Gastrocnemius medialis (tissue), 4 donors: ENCODE measurements at regions not wholly inside any gene's neighbourhood (a gene's known extent, or its start where the extent isn't known, plus 50 kb on each side); places are given as distances from the start of the nearest gene placed in this dataset.

ENCODE experiments used
- ATAC-seq, 2 donors: fragments of 150-250 bp; one replicate each; pipeline ENCODE4 v1.9.1; 2016
- DNase-seq, 2 donors: peaks; one replicate each; pipeline ENCODE4 v3.0.0-alpha.2; 2019
- H3K27ac ChIP-seq, 4 donors: fragments of 200-600 bp; sonication (generic); 1 replicate in 1 of 4; 2 replicates in 3 of 4; pipeline ENCODE4 v1.5.1; 2016 to 2018; ENCODE audit warnings: mild to moderate bottlenecking in 2 of 4, moderate library complexity in 1 of 4
- H3K27me3 ChIP-seq, 3 donors: fragments of 200-600 bp; sonication (generic) in 2 of 3; 1 replicate in 1 of 3; 2 replicates in 2 of 3; pipeline versions ENCODE4 v1.5.1 to v1.6.0; 2016 to 2019; ENCODE audit warnings: mild to moderate bottlenecking in 1 of 3, moderate library complexity in 1 of 3
- H3K36me3 ChIP-seq, 2 donors: fragments of 200-600 bp; sonication (generic) in 1 of 2; one replicate each; pipeline ENCODE4 v1.5.1; 2017 to 2018
- H3K4me1 ChIP-seq, 2 donors: fragments of 200-600 bp; sonication (generic) in 1 of 2; one replicate each; pipeline ENCODE4 v1.5.1; 2016 to 2017; ENCODE audit warnings: mild to moderate bottlenecking in 2 of 2
- H3K4me3 ChIP-seq, 4 donors: fragments of 200-600 bp; sonication (generic) in 3 of 4; 1 replicate in 1 of 4; 2 replicates in 3 of 4; pipeline ENCODE4 v1.5.1; 2016 to 2019; ENCODE audit warnings: mild to moderate bottlenecking in 2 of 4
- H3K9me3 ChIP-seq, 3 donors: fragments of 200-600 bp; sonication (generic) in 2 of 3; 1 replicate in 1 of 3; 2 replicates in 2 of 3; pipeline ENCODE4 v1.5.1; 2016 to 2019
- POLR2A ChIP-seq, 2 donors: fragments of 450-650 bp; IDR thresholded peaks; one replicate each; pipeline ENCODE4 v1.6.1; 2017; ENCODE audit warnings: antibody characterized with exemption in 2 of 2, mild to moderate bottlenecking in 2 of 2, moderate library complexity in 2 of 2
- in situ Hi-C, 4 donors: fragments of 200-750 bp; cut with MboI; loops; one replicate each; pipeline versions ENCODE4 v1.15.0 to v1.8.0; 2017; ENCODE audit warnings: low sequenced_read_pairs in 4 of 4
- intact Hi-C: fragments of 100-400 bp; cut with DNase I; formaldehyde crosslinking; loops from one replicate; pipeline ENCODE4 v1.15.1; 2023; ENCODE audit warnings: low total_unique reads
- TF ChIP-seq, protein P1 (sequence below), 5 experiments: fragments of 450-650 bp in 3 of 5; fragments of 200-600 bp in 2 of 5; sonication (generic) in 2 of 5; IDR thresholded peaks in 4 of 5; conservative IDR thresholded peaks in 1 of 5; 1 replicate in 4 of 5; 2 replicates in 1 of 5; pipeline ENCODE4 v1.5.1; 2016 to 2019; ENCODE audit warnings: antibody characterized with exemption in 5 of 5, mild to moderate bottlenecking in 3 of 5, moderate library complexity in 3 of 5

DNA sequence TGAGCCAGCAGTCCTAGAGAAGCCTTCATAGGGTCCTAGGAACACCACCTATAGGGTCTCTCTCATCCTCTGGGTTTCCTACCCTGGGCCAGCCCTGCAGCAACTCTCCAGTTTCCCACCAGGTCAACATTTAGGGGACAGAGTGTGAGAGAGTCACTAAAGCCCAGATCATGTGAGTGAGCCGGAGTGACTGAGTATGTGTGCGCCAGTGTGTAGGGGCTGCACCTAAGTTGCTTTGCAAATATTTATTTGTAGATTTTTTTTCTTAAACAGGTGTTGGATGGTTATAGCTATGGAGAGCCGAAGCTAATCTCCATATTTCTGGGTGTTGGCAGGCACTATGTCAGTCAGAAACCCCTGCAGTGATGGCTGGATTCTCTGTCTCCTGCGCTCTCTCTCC lies 232.5 kb upstream of the NCAM1 start:
- Histone ChIP-seq H3K27ac (no peak overlapping the region), H3K27me3 (no peaks in the 10 kb centered on the region), H3K4me3 (no peak overlapping the region), H3K4me1 (no peaks in the 10 kb centered on the region), H3K9me3 (no peaks in the 10 kb centered on the region), H3K36me3 (no peaks in the 10 kb centered on the region)
- DNase-seq (no peak), ATAC-seq (no peak)
- in situ Hi-C loops (no loop called here), intact Hi-C loops (no loop called here)
- TF ChIP-seq, protein P1, sequence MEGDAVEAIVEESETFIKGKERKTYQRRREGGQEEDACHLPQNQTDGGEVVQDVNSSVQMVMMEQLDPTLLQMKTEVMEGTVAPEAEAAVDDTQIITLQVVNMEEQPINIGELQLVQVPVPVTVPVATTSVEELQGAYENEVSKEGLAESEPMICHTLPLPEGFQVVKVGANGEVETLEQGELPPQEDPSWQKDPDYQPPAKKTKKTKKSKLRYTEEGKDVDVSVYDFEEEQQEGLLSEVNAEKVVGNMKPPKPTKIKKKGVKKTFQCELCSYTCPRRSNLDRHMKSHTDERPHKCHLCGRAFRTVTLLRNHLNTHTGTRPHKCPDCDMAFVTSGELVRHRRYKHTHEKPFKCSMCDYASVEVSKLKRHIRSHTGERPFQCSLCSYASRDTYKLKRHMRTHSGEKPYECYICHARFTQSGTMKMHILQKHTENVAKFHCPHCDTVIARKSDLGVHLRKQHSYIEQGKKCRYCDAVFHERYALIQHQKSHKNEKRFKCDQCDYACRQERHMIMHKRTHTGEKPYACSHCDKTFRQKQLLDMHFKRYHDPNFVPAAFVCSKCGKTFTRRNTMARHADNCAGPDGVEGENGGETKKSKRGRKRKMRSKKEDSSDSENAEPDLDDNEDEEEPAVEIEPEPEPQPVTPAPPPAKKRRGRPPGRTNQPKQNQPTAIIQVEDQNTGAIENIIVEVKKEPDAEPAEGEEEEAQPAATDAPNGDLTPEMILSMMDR (IDR thresholded peaks at IDR 0.05 in 4 of 5, conservative IDR thresholded peaks at IDR 0.05 in 1 of 5): no peak

DNA sequence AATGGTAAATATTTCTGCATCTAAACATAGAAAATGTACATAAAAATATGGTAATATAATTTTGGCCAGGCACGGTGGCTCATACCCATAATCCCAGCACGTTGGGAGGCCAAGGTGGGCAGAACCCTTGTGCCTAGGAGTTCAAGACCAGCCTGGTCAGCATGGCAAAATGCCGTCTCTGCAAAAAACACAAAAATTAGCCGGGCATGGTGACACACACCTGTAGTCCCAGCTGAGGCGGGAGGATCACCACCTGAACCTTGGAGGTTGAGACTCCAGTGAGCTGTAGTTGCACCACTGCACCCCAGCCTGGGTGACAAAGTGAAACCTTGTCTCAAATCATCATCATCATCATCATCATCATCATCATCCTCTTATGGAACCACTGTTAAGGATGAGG lies 230.6 kb upstream of the NCAM1 start:
- intact Hi-C loops: no loop called here
- H3K27me3 ChIP-seq: no peaks in the 10 kb centered on the region
- TF ChIP-seq POLR2A (IDR thresholded peaks at IDR 0.05): no peak
- TF ChIP-seq, protein P1 (IDR thresholded peaks at IDR 0.05 in 4 of 5, conservative IDR thresholded peaks at IDR 0.05 in 1 of 5): no peak

DNA sequence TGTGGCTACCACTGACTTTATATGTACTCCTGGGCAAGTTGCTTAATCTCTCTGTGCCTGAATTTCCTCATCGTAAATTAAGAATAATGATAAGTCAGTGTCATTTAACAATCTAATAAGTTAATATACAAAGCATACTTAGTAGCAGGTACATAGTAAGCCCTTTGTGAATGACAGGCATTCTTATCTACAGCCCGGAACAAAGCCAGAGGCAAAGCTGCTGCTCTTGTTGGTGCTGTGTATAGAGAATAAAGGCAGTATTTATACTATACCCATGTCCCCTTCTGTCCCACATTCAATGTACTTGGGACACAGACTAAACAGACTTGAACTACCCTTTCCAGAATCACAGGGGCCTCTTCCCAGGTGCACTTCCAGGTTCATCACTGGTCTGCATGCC lies 229.7 kb upstream of the NCAM1 start:
- ATAC-seq (no peak), DNase-seq (no peak)
- no peaks in the 10 kb centered on the region for H3K9me3 ChIP-seq
- no peaks in the 10 kb centered on the region for H3K27me3 ChIP-seq
- H3K4me1 ChIP-seq: no peaks in the 10 kb centered on the region
- in situ Hi-C loops (no loop called here), intact Hi-C loops (no loop called here)
- TF ChIP-seq POLR2A (IDR thresholded peaks at IDR 0.05): no peak
- TF ChIP-seq, protein P1 (IDR thresholded peaks at IDR 0.05 in 4 of 5, conservative IDR thresholded peaks at IDR 0.05 in 1 of 5): no peak
- no peaks in the 10 kb centered on the region for H3K36me3 ChIP-seq
- H3K27ac ChIP-seq: no peak overlapping the region
- no peak overlapping the region for H3K4me3 ChIP-seq

More for the DNA sequence above, 230.6 kb upstream of the NCAM1 start:
- Histone ChIP-seq H3K9me3 (no peaks in the 10 kb centered on the region), H3K27ac (no peak overlapping the region), H3K4me3 (no peak overlapping the region), H3K4me1 (no peaks in the 10 kb centered on the region), H3K36me3 (no peaks in the 10 kb centered on the region)
- no peak for DNase-seq
- in situ Hi-C loops: no loop called here
- no peak for ATAC-seq

DNA sequence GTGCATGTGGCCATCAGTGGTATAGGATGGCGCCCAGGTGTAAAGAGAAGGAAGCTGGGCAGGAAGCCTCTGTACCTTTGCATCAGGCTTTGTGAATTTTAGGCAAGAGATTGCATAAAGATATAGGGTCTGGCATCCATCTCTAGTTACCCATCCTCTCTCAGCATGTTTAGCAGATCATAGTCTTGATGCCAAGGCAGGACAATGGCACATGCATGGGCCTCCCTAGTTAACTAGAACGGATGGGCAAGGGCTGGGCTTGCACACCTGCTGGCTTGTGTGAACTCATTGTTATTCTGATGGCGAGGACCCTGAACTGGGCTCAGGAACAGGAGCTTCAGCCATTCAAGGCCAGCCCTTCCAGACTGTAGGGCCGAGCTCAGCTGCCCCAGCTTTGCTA lies 229.2 kb upstream of the NCAM1 start:
- Histone ChIP-seq H3K27me3 (no peaks in the 10 kb centered on the region), H3K36me3 (no peaks in the 10 kb centered on the region), H3K4me1 (no peaks in the 10 kb centered on the region), H3K4me3 (no peak overlapping the region), H3K27ac (no peak overlapping the region), H3K9me3 (no peaks in the 10 kb centered on the region)
- ATAC-seq (no peak), DNase-seq (no peak)
- TF ChIP-seq, protein P1 (IDR thresholded peaks at IDR 0.05 in 4 of 5, conservative IDR thresholded peaks at IDR 0.05 in 1 of 5): no peak
- TF ChIP-seq POLR2A (IDR thresholded peaks at IDR 0.05): no peak
- intact Hi-C loops (no loop called here), in situ Hi-C loops (no loop called here)

DNA sequence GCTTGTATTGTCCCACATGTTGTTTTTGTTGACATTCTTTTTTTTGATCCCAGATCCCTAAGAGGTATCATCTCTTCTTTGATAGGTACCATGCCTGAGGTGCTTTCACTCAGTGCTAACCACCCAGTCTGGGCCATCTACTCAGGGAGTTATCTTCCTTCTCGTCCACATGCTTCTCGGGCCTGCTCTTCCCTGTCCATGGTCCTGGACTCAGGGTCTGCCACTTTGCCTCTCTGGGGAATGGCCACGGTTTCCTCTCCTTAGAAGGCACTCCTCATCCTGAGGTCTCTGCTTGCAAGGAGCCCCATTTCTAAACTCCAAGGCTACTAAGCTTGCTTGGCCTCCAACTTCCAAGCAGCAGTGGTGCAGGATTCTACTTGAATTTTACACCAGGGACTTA lies 227.0 kb upstream of the NCAM1 start:
- no peak for ATAC-seq
- H3K4me3 ChIP-seq: no peak overlapping the region
- no peaks in the 10 kb centered on the region for H3K27me3 ChIP-seq
- no peak overlapping the region for H3K27ac ChIP-seq
- TF ChIP-seq, protein P1 (IDR thresholded peaks at IDR 0.05 in 4 of 5, conservative IDR thresholded peaks at IDR 0.05 in 1 of 5): no peak
- TF ChIP-seq POLR2A (IDR thresholded peaks at IDR 0.05): no peak
- no peaks in the 10 kb centered on the region for H3K4me1 ChIP-seq
- H3K9me3 ChIP-seq: no peaks in the 10 kb centered on the region
- no peaks in the 10 kb centered on the region for H3K36me3 ChIP-seq
- intact Hi-C loops: no loop called here
- DNase-seq: no peak
- in situ Hi-C loops: no loop called here
